Frontal cortex (tissue), 3 donors: ENCODE measurements at regions not wholly inside any gene's neighbourhood (a gene's known extent, or its start where the extent isn't known, plus 50 kb on each side); places are given as distances from the start of the nearest gene placed in this dataset.
"Not testable (repeated sequence)": the region's sequence is repeated elsewhere in the genome, so short reads cannot be mapped to it uniquely, and the experiment has no call there.

Source experiments
- DNase-seq, 2 donors: peaks; one replicate each; pipeline ENCODE4 v3.0.0; 2012; ENCODE audit warnings: low spot score in 2 of 2
- FAIRE-seq: peaks from 2 replicates; lab custom pipeline; 2012; peaks lifted over from hg19 to GRCh38; lab: Jason Lieb, UNC
- donor health status: control.
- donor health status: control.
- donor health status: control.

- DNase-seq (no peak), FAIRE-seq (no peak)
Observed at GRCh38 chr11:103703954-103704353, 332.5 kb upstream of the DDI1 start.

DNA sequence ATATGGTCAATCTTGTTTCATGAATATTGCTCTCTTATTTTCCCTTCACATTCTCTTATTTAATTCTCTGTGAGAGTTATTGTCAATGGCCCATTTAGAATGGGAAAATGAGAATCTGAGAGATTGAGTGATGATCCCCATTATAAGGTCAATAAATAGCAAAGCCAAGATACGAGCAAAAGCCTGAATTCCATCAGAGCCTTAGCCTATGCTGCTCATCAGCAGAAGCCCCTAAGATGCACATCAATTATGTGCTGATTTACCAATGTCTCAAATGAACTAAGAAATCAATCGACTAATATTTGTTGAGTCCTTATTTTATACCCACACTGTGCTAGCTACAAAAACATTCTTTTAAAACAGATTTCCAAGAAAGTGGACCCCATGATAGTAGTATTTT is 330.8 kb upstream of the DDI1 start:
- FAIRE-seq (no peak), DNase-seq (no peak)

- no peak for DNase-seq
- no peak for FAIRE-seq
Observed at GRCh38 chr11:103709371-103709770, 327.1 kb upstream of the DDI1 start.

DNA sequence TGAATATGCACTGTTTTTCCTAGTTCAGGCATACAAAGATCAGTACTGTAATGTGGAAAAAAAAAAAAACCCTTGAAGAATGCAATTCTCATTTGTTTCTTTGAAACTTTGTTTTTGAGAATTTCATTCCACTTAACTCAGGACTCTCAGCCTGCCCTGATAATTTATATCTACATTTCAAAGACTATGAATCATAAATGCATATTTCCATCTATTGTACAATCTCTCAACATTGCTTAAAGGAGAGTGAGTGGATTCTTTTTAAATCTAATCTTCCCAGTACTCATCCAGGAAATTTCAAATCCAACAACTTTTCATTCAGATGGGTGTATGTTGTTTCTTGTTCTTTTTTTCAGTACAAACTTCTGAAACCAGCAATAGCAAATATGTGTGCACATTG is 322.2 kb upstream of the DDI1 start:
- no peak for FAIRE-seq
- DNase-seq = no peak

GRCh38 chr11:103716363-103716762 is 320.1 kb upstream of the DDI1 start:
- no peak for DNase-seq
- FAIRE-seq = no peak

GRCh38 chr11:103727262-103727661 is 309.2 kb upstream of the DDI1 start:
- FAIRE-seq (no peak), DNase-seq (no peak)

DNA sequence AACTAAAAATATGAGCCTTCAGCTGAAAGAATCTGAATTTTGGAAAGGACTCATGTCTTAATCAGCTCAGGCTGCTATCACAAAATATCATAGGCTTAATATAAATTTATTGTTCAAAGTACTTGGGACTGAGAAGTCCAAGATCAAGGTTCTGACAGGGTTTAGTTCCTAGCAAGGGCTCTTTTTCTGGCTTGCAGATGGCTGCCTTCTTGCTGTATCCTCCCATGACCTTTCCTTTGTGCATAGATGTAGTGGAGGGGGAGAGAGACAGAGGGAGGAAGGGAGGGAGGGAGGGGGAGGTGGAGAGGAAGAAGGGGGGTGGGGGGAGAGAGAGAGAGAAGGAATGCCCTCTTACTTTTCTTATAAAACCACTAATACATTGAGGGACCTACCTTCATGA is 306.8 kb upstream of the DDI1 start:
- FAIRE-seq (no peak), DNase-seq (no peak)

- FAIRE-seq (no peak), DNase-seq (no peak)
Observed at GRCh38 chr11:103730131-103730940, 306.1 kb upstream of the DDI1 start.

GRCh38 chr11:103731670-103732069 is 304.8 kb upstream of the DDI1 start:
- FAIRE-seq = no peak
- no peak for DNase-seq

DNA sequence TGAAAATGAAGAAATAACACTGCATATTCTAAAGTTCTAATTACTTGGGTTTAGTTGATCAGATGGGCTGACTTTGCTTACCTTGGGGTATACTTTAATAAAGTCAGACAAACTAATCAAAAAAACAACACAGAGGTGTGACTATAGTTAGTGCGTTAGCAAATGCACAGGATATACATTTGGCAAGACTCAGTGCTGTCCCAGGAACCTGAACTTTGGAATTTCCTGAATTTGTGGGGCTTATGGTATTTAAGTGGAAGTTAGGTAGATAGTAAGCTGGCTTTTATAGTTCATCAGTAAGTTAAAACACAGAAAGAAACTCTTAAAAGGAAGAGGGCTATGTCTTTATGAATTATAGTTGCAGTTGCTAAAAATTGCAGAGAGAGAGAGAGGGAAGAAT is 302.6 kb upstream of the DDI1 start:
- no peak for DNase-seq
- FAIRE-seq = no peak

DNA sequence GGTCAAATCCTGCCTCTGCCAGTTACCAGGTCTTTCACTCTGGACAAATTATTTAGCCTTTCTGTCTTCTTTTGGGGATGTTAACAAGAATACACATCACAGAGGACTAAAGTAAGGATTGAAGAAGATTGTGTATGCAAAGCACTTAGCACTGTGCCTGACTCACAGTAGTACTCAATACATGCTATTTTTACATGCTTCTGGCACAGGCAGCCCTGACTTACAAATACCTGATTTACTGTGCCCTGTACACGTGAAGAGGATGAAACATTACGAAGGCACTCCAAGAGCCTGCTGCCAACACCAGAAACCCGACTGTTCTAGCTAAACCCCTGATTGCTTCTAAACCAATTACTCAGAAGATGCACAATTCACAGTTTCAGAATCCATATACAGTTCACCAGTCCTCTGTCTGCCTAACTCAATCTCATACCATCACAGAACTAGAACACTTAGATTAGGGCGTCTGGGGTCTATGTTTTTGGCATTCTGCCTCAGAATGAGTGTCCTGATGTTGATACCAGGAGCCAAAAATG is 300.9 kb upstream of the DDI1 start:
- FAIRE-seq = no peak
- no peak for DNase-seq

DNA sequence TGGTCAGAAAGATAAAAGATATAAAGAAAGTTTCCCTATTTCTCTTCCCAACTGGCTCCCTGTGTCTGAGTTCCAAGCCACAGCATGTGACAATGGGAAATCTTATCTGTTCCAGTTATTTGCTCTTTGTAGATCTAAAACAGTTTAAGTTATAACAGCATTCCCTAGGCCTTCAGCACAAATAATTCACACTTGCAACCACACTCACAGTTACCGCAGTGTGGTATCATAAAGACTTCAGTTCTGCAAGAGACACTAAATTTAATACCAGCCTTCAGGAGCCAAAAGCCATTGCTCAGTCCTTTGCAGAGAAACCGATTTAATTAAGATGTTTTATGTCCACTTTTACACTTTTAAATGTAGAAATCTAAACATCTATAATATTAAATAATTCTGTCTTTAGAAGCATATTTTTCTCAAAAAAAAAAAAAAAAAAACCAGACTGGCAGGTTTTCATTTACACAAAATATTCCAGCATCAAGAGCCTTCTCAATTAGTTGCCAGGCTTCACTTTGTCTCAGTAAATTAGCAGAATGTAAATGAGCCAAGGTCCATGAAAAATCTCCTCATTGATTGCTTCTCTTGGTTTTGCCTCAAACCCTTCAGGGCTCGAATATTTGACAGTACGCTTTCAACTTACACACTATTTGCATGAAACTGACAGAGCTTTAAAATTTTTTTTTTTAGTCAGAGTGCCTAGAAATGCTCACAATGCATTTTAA is 300.0 kb upstream of the DDI1 start:
- no peak for DNase-seq
- no peak for FAIRE-seq

GRCh38 chr11:103737037-103737622 is 299.3 kb upstream of the DDI1 start:
- DNase-seq = no peak
- FAIRE-seq = no peak

- DNase-seq = no peak
Observed at GRCh38 chr11:103737747-103738146, 298.7 kb upstream of the DDI1 start.

GRCh38 chr11:103739074-103739796 is 297.2 kb upstream of the DDI1 start:
- FAIRE-seq, DNase-seq: not testable (repeated sequence)

More at GRCh38 chr11:103737747-103738146, 298.7 kb upstream of the DDI1 start:
- no peak for FAIRE-seq

DNA sequence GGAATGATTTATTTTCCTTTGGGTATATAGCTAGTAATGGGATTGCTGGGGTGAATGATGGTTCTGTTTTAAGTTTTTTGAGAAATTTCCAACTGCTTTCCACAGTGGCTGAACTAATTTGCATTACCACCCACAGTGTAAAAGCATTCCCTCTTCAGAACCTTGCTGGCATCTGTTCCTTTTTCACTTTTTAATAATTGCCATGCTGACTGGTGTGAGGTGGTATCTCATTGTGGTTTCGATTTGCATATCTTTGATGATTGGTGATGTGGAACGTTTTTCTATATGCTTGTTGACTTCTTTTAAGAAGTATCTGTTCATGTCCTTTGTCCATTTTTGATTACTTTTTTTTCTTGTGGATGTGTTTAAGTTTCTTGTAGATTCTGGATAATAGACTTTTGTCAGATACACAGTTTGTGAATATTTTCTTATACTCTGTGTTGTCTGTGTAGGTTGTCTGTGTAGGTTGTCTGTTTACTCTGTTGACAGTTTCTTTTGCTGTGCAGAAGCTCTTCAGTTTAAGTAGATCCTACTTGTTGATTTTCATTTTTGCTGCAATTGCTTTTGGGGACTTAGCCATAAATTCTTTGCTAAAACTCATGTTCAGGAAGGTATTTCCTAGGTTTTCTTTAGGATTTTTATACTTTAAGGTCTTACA is 291.8 kb upstream of the DDI1 start:
- FAIRE-seq = no peak
- no peak for DNase-seq

GRCh38 chr11:103749158-103749557 is 287.3 kb upstream of the DDI1 start:
- DNase-seq (no peak), FAIRE-seq (no peak)

DNA sequence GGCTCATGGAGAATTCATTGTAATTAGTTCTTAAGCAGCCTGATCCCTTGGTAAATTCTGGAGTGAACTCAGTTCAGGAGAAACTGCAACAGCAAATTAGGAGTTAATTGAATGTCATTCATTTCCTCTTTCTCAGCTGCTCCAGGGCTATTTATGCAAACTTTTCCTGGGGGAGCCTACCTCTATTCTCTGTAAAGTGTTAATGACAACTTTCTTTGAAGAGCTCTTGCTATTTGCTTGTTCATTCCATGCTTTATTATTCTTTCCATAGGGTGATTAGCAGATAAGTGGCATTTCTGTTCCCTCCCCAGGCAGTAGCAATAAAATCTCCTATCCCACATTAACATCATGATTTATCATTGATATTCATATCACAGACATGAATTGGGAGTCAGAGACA is 267.6 kb upstream of the DDI1 start:
- no peak for FAIRE-seq
- no peak for DNase-seq

GRCh38 chr11:103773059-103773458 is 263.4 kb upstream of the DDI1 start:
- no peak for FAIRE-seq

DNA sequence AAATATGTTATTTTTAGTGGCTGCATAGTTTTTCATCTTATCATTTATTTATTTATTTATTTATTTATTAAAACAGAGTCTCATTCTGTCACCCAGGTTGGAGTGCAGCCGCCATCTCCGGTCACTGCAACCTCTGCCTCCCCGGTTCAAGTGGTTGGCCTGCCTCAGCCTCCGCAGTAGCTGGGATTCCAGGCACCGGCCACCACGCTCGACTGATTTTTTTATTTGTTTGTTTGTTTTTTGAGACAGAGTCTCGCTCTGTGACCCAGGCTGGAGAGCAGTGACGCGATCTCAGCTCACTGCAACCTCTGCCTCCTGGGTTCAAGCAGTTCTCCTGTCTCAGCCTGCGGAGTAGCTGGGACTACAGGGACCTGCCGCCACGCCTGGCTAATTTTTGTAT is 262.9 kb upstream of the DDI1 start:
- no peak for FAIRE-seq
- no peak for DNase-seq

More at GRCh38 chr11:103773059-103773458, 263.4 kb upstream of the DDI1 start:
- no peak for DNase-seq
